GM12878 (cell line): ENCODE measurements at regions not wholly inside any gene's neighbourhood (a gene's known extent, or its start where the extent isn't known, plus 50 kb on each side); places are given as distances from the start of the nearest gene placed in this dataset.

ENCODE experiments used
- ATAC-seq: fragments of 200-7000 bp; cut with Tn5 transposase; 3 replicates; pipeline ENCODE4 v1.9.1; 2020; ENCODE audit warnings: mild to moderate bottlenecking, moderate library complexity
- BruUV-seq: library from RNA; stranded (reverse); fragments of 400-500 nt; replicated peaks from 2 replicates; lab custom pipeline; 2021; lab: Mats Ljungman, UMichigan
- CTCF ChIA-PET: fragments of 300-600 bp; sonication (Branson Sonifier 250); formaldehyde crosslinking; extraction: SDS; loops from one replicate; lab custom pipeline; 2021; ENCODE audit warnings: inconsistent platforms; lab: Yijun Ruan, JAX
- POLR2A ChIA-PET: fragments of 350-600 bp; formaldehyde crosslinking; extraction: SDS; loops from one replicate; lab custom pipeline; 2021; ENCODE audit warnings: inconsistent platforms; lab: Charles Lee
- RAD21 ChIA-PET: fragments of 300-600 bp; sonication (Branson Sonifier 250); formaldehyde crosslinking; loops from one replicate; lab custom pipeline; 2023; ENCODE audit warnings: antibody characterized with exemption; ENCODE audit not compliant: unreplicated experiment; lab: Charles Lee
- SMC1A ChIA-PET: fragments of 300-600 bp; sonication (Branson Sonifier 250); formaldehyde crosslinking; loops from one replicate; lab custom pipeline; 2023; ENCODE audit not compliant: unreplicated experiment, uncharacterized antibody; lab: Charles Lee
- DNase-seq: peaks from one replicate; pipeline ENCODE4 v3.0.0-alpha.2; 2011; ENCODE audit warnings: low read depth, low spot score
- FAIRE-seq: peaks from 3 replicates; lab custom pipeline; 2011; peaks lifted over from hg19 to GRCh38; lab: Jason Lieb, UNC
- H2AFZ ChIP-seq: 2 replicates; pipeline ENCODE4 v1.6.0; 2011; ENCODE audit warnings: low read depth, low read length, control low read depth; ENCODE audit not compliant: control insufficient read depth
- H3K27ac ChIP-seq: 2 replicates; pipeline ENCODE4 v1.5.1; 2011; ENCODE audit warnings: control low read depth; ENCODE audit not compliant: control insufficient read depth, insufficient read depth
- H3K27me3 ChIP-seq, 2 experiments: replicated peaks in 1 of 2; 2 replicates each; pipeline versions ENCODE4 v1.6.0 to v1.6.1; 2011; ENCODE audit warnings: low read length in 1 of 2; ENCODE audit not compliant: control insufficient read depth in 2 of 2, insufficient read depth in 2 of 2
- H3K36me3 ChIP-seq, 2 experiments: 2 replicates each; pipeline ENCODE4 v1.5.1; 2011; ENCODE audit warnings: low read length in 1 of 2; ENCODE audit not compliant: control insufficient read depth in 2 of 2, insufficient read depth in 2 of 2
- H3K4me1 ChIP-seq: 2 replicates; pipeline ENCODE4 v1.6.1; 2011; ENCODE audit warnings: mild to moderate bottlenecking, low read length, moderate library complexity, mixed read lengths; ENCODE audit not compliant: control insufficient read depth, insufficient read depth
- H3K4me2 ChIP-seq: 2 replicates; pipeline ENCODE4 v1.6.0; 2011; ENCODE audit warnings: control low read depth; ENCODE audit not compliant: control insufficient read depth, insufficient read depth
- H3K4me3 ChIP-seq: fragments of 200-600 bp; sonication (generic); 2 replicates; pipeline ENCODE4 v1.5.1; 2016
- H3K79me2 ChIP-seq: 2 replicates; pipeline ENCODE4 v1.6.0; 2011; ENCODE audit warnings: low read length; ENCODE audit not compliant: control insufficient read depth, insufficient read depth
- H3K9ac ChIP-seq: 2 replicates; pipeline ENCODE4 v1.8.0; 2011; ENCODE audit warnings: low read length, control low read depth, mixed read lengths; ENCODE audit not compliant: control insufficient read depth, insufficient read depth
- H3K9me3 ChIP-seq: replicated peaks from 3 replicates; pipeline ENCODE4 v1.5.1; 2011; ENCODE audit warnings: mild to moderate bottlenecking, low read length; ENCODE audit not compliant: control insufficient read depth, insufficient read depth
- H4K20me1 ChIP-seq: 2 replicates; pipeline ENCODE4 v1.6.0; 2011; ENCODE audit not compliant: control insufficient read depth, insufficient read depth
- BMI1 ChIP-seq: fragments of 450-650 bp; IDR thresholded peaks from 2 replicates; pipeline ENCODE4 v1.6.1; 2016; ENCODE audit warnings: mild to moderate bottlenecking, moderate library complexity, borderline replicate concordance
- CHD2 ChIP-seq: IDR thresholded peaks from 2 replicates; pipeline ENCODE4 v1.6.1; 2011; ENCODE audit warnings: low read depth, low read length, improper control_type of control experiment, borderline replicate concordance
- CHD4 ChIP-seq: fragments of 200-600 bp; sonication (generic); IDR thresholded peaks from 2 replicates; pipeline ENCODE4 v1.6.1; 2016; ENCODE audit warnings: mild to moderate bottlenecking
- LARP7 ChIP-seq: fragments of 450-650 bp; IDR thresholded peaks from 2 replicates; pipeline ENCODE4 v1.6.1; 2017; ENCODE audit warnings: mild to moderate bottlenecking
- NBN ChIP-seq: fragments of 450-650 bp; IDR thresholded peaks from 2 replicates; pipeline ENCODE4 v1.6.1; 2016
- NFYA ChIP-seq: IDR thresholded peaks from 2 replicates; pipeline ENCODE4 v1.6.1; 2011; ENCODE audit warnings: low read depth, mild to moderate bottlenecking, low read length, improper control_type of control experiment, borderline replicate concordance
- NR2F1 ChIP-seq: fragments of 450-650 bp; conservative IDR thresholded peaks from 2 replicates; pipeline ENCODE4 v1.6.1; 2017; ENCODE audit warnings: mild to moderate bottlenecking
- POLR2AphosphoS2 ChIP-seq: IDR thresholded peaks from 2 replicates; pipeline ENCODE4 v1.6.1; 2011; ENCODE audit warnings: low read depth, mild to moderate bottlenecking, low read length, improper control_type of control experiment, moderate library complexity
- RCOR1 ChIP-seq: conservative IDR thresholded peaks from 2 replicates; pipeline ENCODE4 v1.6.1; 2012; ENCODE audit warnings: low read depth, low read length, improper control_type of control experiment
- SMAD1 ChIP-seq: fragments of 450-650 bp; IDR thresholded peaks from 2 replicates; pipeline ENCODE4 v1.6.1; 2018; ENCODE audit warnings: mild to moderate bottlenecking, low read depth; ENCODE audit not compliant: partially characterized antibody
- STAT1 ChIP-seq: fragments of 450-650 bp; conservative IDR thresholded peaks from 2 replicates; pipeline ENCODE4 v1.6.1; 2014; ENCODE audit warnings: antibody characterized with exemption, mild to moderate bottlenecking
- STAT3 ChIP-seq: IDR thresholded peaks from 2 replicates; pipeline ENCODE4 v1.6.1; 2011; ENCODE audit warnings: low read depth, low read length, improper control_type of control experiment
- TCF7 ChIP-seq: IDR thresholded peaks from 2 replicates; pipeline ENCODE4 v1.6.1; 2014; ENCODE audit warnings: antibody characterized with exemption, borderline replicate concordance
- USF2 ChIP-seq: IDR thresholded peaks from 2 replicates; pipeline ENCODE4 v1.6.1; 2011; ENCODE audit warnings: low read depth, low read length, improper control_type of control experiment, borderline replicate concordance
- ZBTB33 ChIP-seq: fragments of 450-650 bp; IDR thresholded peaks from 2 replicates; pipeline ENCODE4 v1.6.1; 2017; ENCODE audit warnings: mild to moderate bottlenecking
- ZNF687 ChIP-seq: fragments of 450-650 bp; IDR thresholded peaks from 2 replicates; pipeline ENCODE4 v1.6.1; 2017; ENCODE audit warnings: mild to moderate bottlenecking, moderate library complexity
- WGBS: methylation state at CpG from one replicate; pipeline ENCODE4 v1.1.6; 2016; ENCODE audit warnings: low lambda C conversion rate; ENCODE audit not compliant: insufficient replicate concordance, insufficient coverage; ENCODE audit errors: missing lambda C conversion rate; 5-methylcytosine and 5-hydroxymethylcytosine counted together
- in situ Hi-C: fragments of 300-500 bp; cut with MboI; formaldehyde crosslinking; loops from 9 replicates; pipeline ENCODE4 v1.14.3; 2018; ENCODE audit warnings: mixed read lengths
- intact Hi-C: fragments of 100-400 bp; cut with micrococcal nuclease; formaldehyde crosslinking; loops from one replicate; pipeline ENCODE4 v1.14.2; 2022; ENCODE audit not compliant: unreplicated experiment

GRCh38 chr4:164509951-164510350 is 244.0 kb upstream of the SMIM31 start:
- H3K79me2 ChIP-seq = no peaks in the 10 kb centered on the region
- no peak overlapping the region for H3K9ac ChIP-seq
- FAIRE-seq (no peak), DNase-seq (no peak), ATAC-seq (no peak)
- ChIA-PET POLR2A (no interaction called here), SMC1A (no interaction called here), RAD21 (no interaction called here), CTCF (no interaction called here)
- H3K36me3 ChIP-seq = no peaks in the 10 kb centered on the region
- H4K20me1 ChIP-seq = no peaks in the 10 kb centered on the region
- TF ChIP-seq ZNF687 (no peak), SMAD1 (no peak), USF2 (no peak), TCF7 (no peak), ZBTB33 (no peak), LARP7 (no peak), RCOR1 (no peak), CHD4 (no peak), NBN (no peak), BMI1 (no peak), CHD2 (no peak), NFYA (no peak), POLR2AphosphoS2 (no peak), NR2F1 (no peak), STAT3 (no peak), STAT1 (no peak)
- no peaks in the 10 kb centered on the region for H3K9me3 ChIP-seq
- no peak overlapping the region for H3K4me3 ChIP-seq
- intact Hi-C loops = no loop called here
- no peaks in the 10 kb centered on the region; a peak in 1 of 4 replicates for H3K27me3 ChIP-seq
- no peak overlapping the region for H2AFZ ChIP-seq
- in situ Hi-C loops = no loop called here
- BruUV-seq = no TSS peak
- no peak overlapping the region for H3K27ac ChIP-seq
- 1% methylated on average over 3 of the region's 3 CpGs for WGBS
- H3K4me2 ChIP-seq = no peak overlapping the region
- H3K4me1 ChIP-seq = no peaks in the 10 kb centered on the region
